ENCODE measurements at regions not wholly inside any gene's neighbourhood (a gene's known extent, or its start where the extent isn't known, plus 50 kb on each side); places are given as distances from the start of the nearest gene placed in this dataset.
A peak's percentile ranks its signal among the peaks of the same experiment; 100 is the strongest.

GRCh38 chr11:91248199-91248807, 976.3 kb upstream of the FAT3 start:
- intact Hi-C loops (cut with DNase I): loop anchor here in 1 of 2 donors (10.0 kb wide), 2 partner anchors 174 to 204 kb away; no protein-coding TSS in a partner anchor
- ATAC-seq: no peak
- DNase-seq: no peak

- DNase-seq (no peak), ATAC-seq (no peak)
- intact Hi-C loops (cut with DNase I): loop anchor here in 1 of 2 donors (10.0 kb wide), 2 partner anchors 172 to 202 kb away; no protein-coding TSS in a partner anchor
Measured at GRCh38 chr11:91247009-91247735, 977.4 kb upstream of the FAT3 start.

- no peak for ATAC-seq
Measured at GRCh38 chr11:91244912-91245311, 979.7 kb upstream of the FAT3 start.

GRCh38 chr11:91243630-91244029, 981.0 kb upstream of the FAT3 start:
- ATAC-seq (peak in 1 of 2 donors; percentile 79), DNase-seq (no peak)
- intact Hi-C loops (cut with DNase I): loop anchor here in 1 of 2 donors (10.0 kb wide), 2 partner anchors 169 to 199 kb away; no protein-coding TSS in a partner anchor

More at GRCh38 chr11:91244912-91245311, 979.7 kb upstream of the FAT3 start:
- intact Hi-C loops (cut with DNase I): loop anchor here in 1 of 2 donors (10.0 kb wide), 2 partner anchors 170 to 200 kb away; no protein-coding TSS in a partner anchor
- DNase-seq: no peak

GRCh38 chr11:91243051-91243450, 981.6 kb upstream of the FAT3 start:
- no peak for DNase-seq
- no peak for ATAC-seq
- intact Hi-C loops (cut with DNase I): loop anchor here in 1 of 2 donors (10.0 kb wide), 2 partner anchors 168 to 198 kb away; no protein-coding TSS in a partner anchor

- DNase-seq (no peak), ATAC-seq (no peak)
- intact Hi-C loops (cut with DNase I): loop anchor here in 1 of 2 donors (10.0 kb wide), 2 partner anchors 166 to 196 kb away; no protein-coding TSS in a partner anchor
Measured at GRCh38 chr11:91241226-91241625, 983.4 kb upstream of the FAT3 start.

GRCh38 chr11:91239359-91239758, 985.3 kb upstream of the FAT3 start:
- DNase-seq: no peak
- intact Hi-C loops (cut with DNase I): no loop called here
- no peak for ATAC-seq

- ATAC-seq (peak; percentile 41 to 51), DNase-seq (no peak)
- intact Hi-C loops (cut with DNase I): no loop called here
Measured at GRCh38 chr11:91231226-91231625, 993.4 kb upstream of the FAT3 start.

GRCh38 chr11:91230647-91231046, 994.0 kb upstream of the FAT3 start:
- intact Hi-C loops (cut with DNase I): no loop called here
- no peak for ATAC-seq

GRCh38 chr11:91222830-91223229, 1000.0 kb upstream of the CHORDC1 start:
- intact Hi-C loops (cut with DNase I): no loop called here
- DNase-seq (no peak), ATAC-seq (no peak)

More at GRCh38 chr11:91230647-91231046, 994.0 kb upstream of the FAT3 start:
- no peak for DNase-seq

GRCh38 chr11:91220476-91221202, 997.8 kb upstream of the CHORDC1 start:
- intact Hi-C loops (cut with DNase I): no loop called here
- ATAC-seq: peak in 1 of 2 donors; percentile 96
- DNase-seq: no peak

- peak; percentile 30 to 74 for ATAC-seq
- DNase-seq: no peak
- intact Hi-C loops (cut with DNase I): no loop called here
Measured at GRCh38 chr11:91219535-91219934, 996.7 kb upstream of the CHORDC1 start.

- ATAC-seq: no peak
- DNase-seq: no peak
- intact Hi-C loops (cut with DNase I): no loop called here
Measured at GRCh38 chr11:91209751-91210150, 986.9 kb upstream of the CHORDC1 start.

GRCh38 chr11:91209306-91209705, 986.5 kb upstream of the CHORDC1 start:
- no peak for ATAC-seq
- no peak for DNase-seq
- intact Hi-C loops (cut with DNase I): no loop called here

- ATAC-seq (no peak), DNase-seq (no peak)
- intact Hi-C loops (cut with DNase I): no loop called here
Measured at GRCh38 chr11:91199866-91200265, 977.0 kb upstream of the CHORDC1 start.

- ATAC-seq (no peak), DNase-seq (no peak)
- intact Hi-C loops (cut with DNase I): no loop called here
Measured at GRCh38 chr11:91194546-91194945, 971.7 kb upstream of the CHORDC1 start.

- no peak for ATAC-seq
- no peak for DNase-seq
- intact Hi-C loops (cut with DNase I): no loop called here
Measured at GRCh38 chr11:91188484-91188883, 965.6 kb upstream of the CHORDC1 start.

- DNase-seq: no peak
- intact Hi-C loops (cut with DNase I): no loop called here
Measured at GRCh38 chr11:91187314-91187713, 964.5 kb upstream of the CHORDC1 start.

GRCh38 chr11:91178366-91178765, 955.5 kb upstream of the CHORDC1 start:
- ATAC-seq (no peak), DNase-seq (no peak)
- intact Hi-C loops (cut with DNase I): no loop called here

More at GRCh38 chr11:91187314-91187713, 964.5 kb upstream of the CHORDC1 start:
- ATAC-seq: no peak

GRCh38 chr11:91174734-91175133, 951.9 kb upstream of the CHORDC1 start:
- ATAC-seq: no peak
- DNase-seq: no peak
- intact Hi-C loops (cut with DNase I): no loop called here

Measured in left cardiac atrium (tissue), 4 donors.